ENCODE measurements at regions not wholly inside any gene's neighbourhood (a gene's known extent, or its start where the extent isn't known, plus 50 kb on each side); places are given as distances from the start of the nearest gene placed in this dataset.

GRCh38 chr6:159609652-159610178 lies 83.3 kb downstream of the SOD2 start:
- H3K4me3 ChIP-seq = no peak overlapping the region
- H3K79me2 ChIP-seq = no peaks in the 10 kb centered on the region
- H3K4me1 ChIP-seq (ENCODE audit: insufficient read depth) = no peaks in the 10 kb centered on the region
- no peak overlapping the region for H2AFZ ChIP-seq
- H4K20me1 ChIP-seq (ENCODE audit: insufficient read depth, poor library complexity, severe bottlenecking) = no peaks in the 10 kb centered on the region
- H3K36me3 ChIP-seq (replicated peaks; ENCODE audit: insufficient read depth, low read depth) = no peaks in the 10 kb centered on the region
- 73% methylated on average over 2 of the region's 2 CpGs for WGBS (ENCODE audit: low lambda C conversion rate, missing lambda C conversion rate)
- H3K27me3 ChIP-seq = no peaks in the 10 kb centered on the region
- no peak overlapping the region for H3K27ac ChIP-seq
- no peak overlapping the region for H3K4me2 ChIP-seq
- no peaks in the 10 kb centered on the region for H3K9me2 ChIP-seq (replicated peaks; ENCODE audit: insufficient read depth)
- TF ChIP-seq CTCF (IDR thresholded peaks at IDR 0.05; ENCODE audit: poor library complexity) = no peak
- no peak for TF ChIP-seq EZH2 (IDR thresholded peaks at IDR 0.05; ENCODE audit: borderline replicate concordance)
- no peak for TF ChIP-seq EZH2phosphoT487 (IDR thresholded peaks at IDR 0.05; ENCODE audit: low read depth, severe bottlenecking, unreplicated experiment)
- H3K9me3 ChIP-seq (ENCODE audit: low read depth) = no peaks in the 10 kb centered on the region
- no peak for DNase-seq (ENCODE audit: low spot score)

- no peak overlapping the region for H3K4me2 ChIP-seq
- no peak overlapping the region for H3K4me3 ChIP-seq
- no peaks in the 10 kb centered on the region for H3K4me1 ChIP-seq (ENCODE audit: insufficient read depth)
- H3K9me3 ChIP-seq (ENCODE audit: low read depth) = no peaks in the 10 kb centered on the region
- no peak overlapping the region for H2AFZ ChIP-seq
- H3K79me2 ChIP-seq = no peaks in the 10 kb centered on the region
- DNase-seq (ENCODE audit: low spot score) = no peak
- no peaks in the 10 kb centered on the region for H3K27me3 ChIP-seq
- H3K27ac ChIP-seq = no peak overlapping the region
- 65% methylated on average over 6 of the region's 6 CpGs for WGBS (ENCODE audit: low lambda C conversion rate, missing lambda C conversion rate)
- H4K20me1 ChIP-seq (ENCODE audit: insufficient read depth, poor library complexity, severe bottlenecking) = no peaks in the 10 kb centered on the region
- H3K36me3 ChIP-seq (replicated peaks; ENCODE audit: insufficient read depth, low read depth) = no peaks in the 10 kb centered on the region
- H3K9me2 ChIP-seq (replicated peaks; ENCODE audit: insufficient read depth) = no peaks in the 10 kb centered on the region
- TF ChIP-seq EZH2phosphoT487 (IDR thresholded peaks at IDR 0.05; ENCODE audit: low read depth, severe bottlenecking, unreplicated experiment) (no peak), CTCF (IDR thresholded peaks at IDR 0.05; ENCODE audit: poor library complexity) (peak; percentile 36)
These were observed 83.9 kb downstream of the SOD2 start for GRCh38 chr6:159608961-159609651.

- Histone ChIP-seq H3K79me2 (no peaks in the 10 kb centered on the region), H3K9me3 (ENCODE audit: low read depth) (no peaks in the 10 kb centered on the region), H3K4me2 (no peak overlapping the region), H3K27ac (no peak overlapping the region), H3K4me1 (ENCODE audit: insufficient read depth) (no peaks in the 10 kb centered on the region), H3K9me2 (replicated peaks; ENCODE audit: insufficient read depth) (no peaks in the 10 kb centered on the region), H3K4me3 (no peak overlapping the region), H2AFZ (no peak overlapping the region), H4K20me1 (ENCODE audit: insufficient read depth, poor library complexity, severe bottlenecking) (no peaks in the 10 kb centered on the region), H3K27me3 (no peaks in the 10 kb centered on the region), H3K36me3 (replicated peaks; ENCODE audit: insufficient read depth, low read depth) (no peaks in the 10 kb centered on the region)
- no peak for TF ChIP-seq EZH2phosphoT487 (IDR thresholded peaks at IDR 0.05; ENCODE audit: low read depth, severe bottlenecking, unreplicated experiment)
- DNase-seq (ENCODE audit: low spot score) = no peak
- WGBS (ENCODE audit: low lambda C conversion rate, missing lambda C conversion rate) = 83% methylated on average over 2 of the region's 2 CpGs
These were observed 86.3 kb downstream of the SOD2 start for GRCh38 chr6:159606786-159607185.

- Histone ChIP-seq H3K36me3 (replicated peaks; ENCODE audit: insufficient read depth, low read depth) (no peaks in the 10 kb centered on the region), H2AFZ (no peak overlapping the region), H3K9me3 (ENCODE audit: low read depth) (no peaks in the 10 kb centered on the region), H3K27ac (no peak overlapping the region), H4K20me1 (ENCODE audit: insufficient read depth, poor library complexity, severe bottlenecking) (no peaks in the 10 kb centered on the region), H3K27me3 (no peaks in the 10 kb centered on the region), H3K4me2 (no peak overlapping the region), H3K4me1 (ENCODE audit: insufficient read depth) (no peaks in the 10 kb centered on the region), H3K4me3 (no peak overlapping the region), H3K9me2 (replicated peaks; ENCODE audit: insufficient read depth) (no peaks in the 10 kb centered on the region), H3K79me2 (no peaks in the 10 kb centered on the region)
- DNase-seq (ENCODE audit: low spot score) = no peak
- 79% methylated on average over 6 of the region's 6 CpGs for WGBS (ENCODE audit: low lambda C conversion rate, missing lambda C conversion rate)
- TF ChIP-seq EZH2 (IDR thresholded peaks at IDR 0.05; ENCODE audit: borderline replicate concordance) (no peak), EZH2phosphoT487 (IDR thresholded peaks at IDR 0.05; ENCODE audit: low read depth, severe bottlenecking, unreplicated experiment) (no peak), CTCF (IDR thresholded peaks at IDR 0.05; ENCODE audit: poor library complexity) (no peak)
These were observed 88.5 kb downstream of the SOD2 start for GRCh38 chr6:159604443-159604956.

All from hepatocyte (in vitro differentiated cells).